Heart left ventricle (tissue), 13 donors: ENCODE measurements at regions not wholly inside any gene's neighbourhood (a gene's known extent, or its start where the extent isn't known, plus 50 kb on each side); places are given as distances from the start of the nearest gene placed in this dataset.

Source experiments
- CTCF ChIP-seq, 12 donors: fragments of 200-600 bp; sonication (generic) in 4 of 12; IDR thresholded peaks; one replicate each; pipeline versions ENCODE4 v1.5.0 to v1.8.0; 2018 to 2022; ENCODE audit warnings: antibody characterized with exemption in 12 of 12, mild to moderate bottlenecking in 5 of 12
- POLR2A ChIP-seq, 2 donors: fragments of 450-650 bp; IDR thresholded peaks; one replicate each; pipeline ENCODE4 v1.6.1; 2017; ENCODE audit warnings: antibody characterized with exemption in 2 of 2, mild to moderate bottlenecking in 2 of 2, moderate library complexity in 2 of 2
- donor health status: ischemic (EF 13 %, LVEDD 7.1; RV severe dilation, severe dysfunction).
- donor health status: DM: no; HTN: yes; CAD: no.
- donor health status: DM: no; HTN: no; CAD: no.
- donor health status: ischemic (EF 25% LVEDD 6.9; RV normal size, moderate dysfunction).
- donor health status: ischemic (EF 25% LVEDD 5.7; RV mildly dilated, moderate dysfunction).
- donor health status: ischemic (EF 35%, LVEDD 5.7; RV mildly dilated, moderate dysfunction).
- donor health status: nonischemic (EF 11% LVEDD 7.7; RV severe dilation, severe dysfunction).
- donor health status: DM: yes; HTN: yes; CAD: no.
- donor health status: PGD.
- donor health status: ischemic (EF 29% LVEDD 5.4; RV normal size, mild dysfunction).
- donor health status: nonischemic (EF 23%, LVEDD 6.1; RV moderate dilation, normal function).

GRCh38 chr9:78133751-78134150 lies 102.1 kb upstream of the CEP78 start:
- TF ChIP-seq CTCF (IDR thresholded peaks at IDR 0.05): no peak
- TF ChIP-seq POLR2A (IDR thresholded peaks at IDR 0.05): no peak
